Non-pigmented ciliary epithelial cell (primary cell): ENCODE measurements at regions not wholly inside any gene's neighbourhood (a gene's known extent, or its start where the extent isn't known, plus 50 kb on each side); places are given as distances from the start of the nearest gene placed in this dataset.

Experiments
- DNase-seq: peaks from one replicate; pipeline ENCODE4 v3.0.0-alpha.2; 2010; ENCODE audit warnings: low read depth

DNA sequence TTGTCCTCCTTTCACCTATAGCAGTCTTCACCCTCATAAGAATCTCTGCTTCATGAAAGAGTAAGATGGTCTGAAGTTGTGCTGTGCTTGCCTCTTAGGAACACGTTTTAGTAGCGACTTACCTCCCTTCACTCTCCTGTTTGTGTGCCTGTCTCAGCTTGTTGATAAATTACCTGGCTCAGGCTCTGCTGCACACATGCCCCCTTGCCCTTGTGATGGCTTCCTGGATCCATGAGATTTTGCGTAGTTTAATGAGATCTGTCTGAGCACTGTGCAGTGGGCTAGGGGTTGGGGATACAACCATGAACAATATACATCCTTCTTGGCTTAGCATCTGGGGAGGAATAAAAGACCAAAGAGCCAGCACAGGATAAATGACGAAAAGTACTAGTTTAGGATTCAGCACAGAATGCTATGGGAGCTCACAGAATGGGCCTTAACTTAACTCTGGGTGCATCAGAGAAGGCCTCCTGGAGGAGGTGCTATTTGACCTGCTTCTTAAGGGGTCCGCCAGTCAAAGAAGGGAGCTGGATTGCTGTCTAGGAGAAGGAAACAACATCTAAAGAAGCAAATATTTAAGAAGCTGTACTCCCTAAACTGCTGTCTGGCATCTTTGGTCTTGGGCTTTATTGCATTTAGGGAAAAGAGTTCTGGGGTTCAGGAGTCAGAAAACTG, 175.7 kb upstream of the PLXNA2 start:
- DNase-seq = no peak

DNA sequence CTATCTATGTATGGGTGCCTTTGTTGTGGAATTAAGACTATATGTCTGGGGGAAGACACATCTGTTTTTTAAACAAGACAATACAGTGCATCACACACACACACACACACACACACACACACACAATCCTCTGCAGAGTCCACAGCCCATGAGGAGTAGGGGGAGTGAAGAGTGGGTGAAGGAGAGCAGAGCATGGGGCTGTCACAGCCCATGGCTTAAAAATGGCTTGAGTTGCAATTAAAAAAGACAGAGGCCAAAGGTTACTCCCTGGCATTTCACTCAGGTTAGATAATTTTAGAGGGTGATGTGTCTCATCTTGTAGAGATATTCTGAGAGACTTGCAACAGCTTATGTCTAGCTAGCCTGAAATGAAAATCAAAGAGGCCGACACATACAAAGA, 176.5 kb upstream of the PLXNA2 start:
- DNase-seq = no peak

DNA sequence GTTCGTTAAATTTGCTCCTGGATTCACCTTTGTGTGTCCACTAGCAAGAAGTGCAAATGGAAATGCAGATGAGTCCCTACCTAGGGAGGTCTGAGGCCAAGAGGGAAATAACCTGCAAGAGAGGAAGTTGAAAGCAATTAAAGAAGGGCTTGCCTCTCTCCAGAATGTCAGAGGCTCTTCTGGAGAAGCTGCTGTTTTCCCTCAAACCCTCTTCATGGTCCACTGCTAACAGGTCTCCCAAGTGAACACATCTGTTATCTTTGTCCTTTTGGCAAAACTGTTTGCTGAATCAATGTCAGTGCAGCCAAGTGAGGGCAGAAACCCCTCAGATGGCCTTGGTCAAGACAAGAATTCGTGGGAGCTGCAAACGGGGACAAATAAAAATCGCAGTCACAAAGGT, 177.3 kb upstream of the PLXNA2 start:
- no peak for DNase-seq

DNA sequence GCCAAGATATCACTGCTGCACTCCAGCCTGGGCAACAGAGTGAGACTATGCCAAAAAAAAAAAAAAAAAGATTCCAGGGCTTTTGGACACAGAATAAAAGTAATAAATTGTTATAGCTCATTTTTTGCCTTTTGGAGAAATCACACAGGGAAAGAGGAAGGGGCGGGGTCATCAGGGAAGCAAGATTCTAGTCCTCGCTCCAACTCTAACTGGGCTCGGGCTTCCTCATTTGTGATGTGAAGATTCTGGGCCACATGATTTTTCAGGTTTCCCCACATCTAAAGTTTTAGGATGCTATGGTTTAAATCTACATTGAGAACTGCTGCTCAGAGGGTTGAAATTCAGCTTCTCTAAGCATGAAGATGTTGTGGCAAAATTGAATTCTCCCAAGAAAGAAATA, 179.3 kb upstream of the PLXNA2 start:
- DNase-seq = no peak

DNA sequence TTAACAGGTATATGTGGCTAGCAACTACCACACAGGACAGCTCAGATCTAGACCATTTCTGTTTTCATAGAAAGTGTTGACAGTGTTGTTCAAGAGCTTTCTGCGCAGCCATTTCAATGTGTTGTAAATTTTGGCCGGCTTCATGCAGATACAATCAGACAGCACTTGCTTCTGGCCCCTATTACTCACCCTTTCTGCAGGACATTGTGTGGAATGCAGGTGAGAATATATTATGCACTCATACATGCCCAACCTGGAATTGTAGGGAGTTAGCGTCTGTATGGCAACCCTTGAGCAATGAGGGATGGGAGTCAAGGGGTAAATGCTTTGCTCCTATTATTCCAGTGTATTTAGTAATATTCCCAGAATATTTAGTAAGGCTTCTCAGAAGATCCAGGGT, 180.9 kb upstream of the PLXNA2 start:
- no peak for DNase-seq

DNA sequence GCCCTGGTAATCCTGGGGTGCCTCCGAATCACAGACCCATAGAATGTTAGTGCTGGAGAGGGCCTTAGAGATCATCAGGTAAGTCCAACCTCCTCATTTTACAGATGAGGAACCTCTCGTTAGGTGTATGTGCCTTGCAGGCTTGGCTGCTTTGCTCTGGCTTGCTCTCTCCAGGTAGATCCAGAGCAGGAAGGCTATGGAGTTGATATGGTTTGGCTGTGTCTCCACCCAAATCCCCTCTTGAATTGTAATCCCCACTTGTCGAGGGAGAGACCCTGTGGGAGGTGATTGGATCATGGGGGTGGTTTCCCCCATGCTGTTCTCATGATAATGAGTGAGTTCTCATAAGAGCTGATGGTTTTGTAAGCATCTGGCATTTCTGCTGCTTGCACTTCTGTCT, 186.0 kb upstream of the PLXNA2 start:
- no peak for DNase-seq

DNA sequence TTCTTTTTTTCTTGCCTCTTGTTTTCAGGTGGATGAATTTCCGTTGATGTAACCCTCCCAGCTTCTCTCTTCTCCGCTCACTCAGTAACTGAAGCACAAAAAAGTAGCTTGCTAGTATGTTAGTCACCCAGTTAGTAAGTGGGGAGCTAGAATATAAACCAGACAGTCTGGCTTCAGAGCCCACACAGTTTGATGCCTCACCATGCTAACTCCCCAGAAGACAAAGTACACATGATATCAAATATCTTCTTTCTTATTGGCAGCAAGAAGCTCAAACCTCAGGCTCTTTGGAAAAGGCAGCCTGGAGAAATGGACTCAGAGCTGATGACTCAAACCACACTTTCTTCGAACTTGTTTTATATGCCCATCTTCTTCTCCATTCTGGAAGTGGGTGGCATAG, 187.5 kb upstream of the PLXNA2 start:
- peak; percentile 62 for DNase-seq

DNA sequence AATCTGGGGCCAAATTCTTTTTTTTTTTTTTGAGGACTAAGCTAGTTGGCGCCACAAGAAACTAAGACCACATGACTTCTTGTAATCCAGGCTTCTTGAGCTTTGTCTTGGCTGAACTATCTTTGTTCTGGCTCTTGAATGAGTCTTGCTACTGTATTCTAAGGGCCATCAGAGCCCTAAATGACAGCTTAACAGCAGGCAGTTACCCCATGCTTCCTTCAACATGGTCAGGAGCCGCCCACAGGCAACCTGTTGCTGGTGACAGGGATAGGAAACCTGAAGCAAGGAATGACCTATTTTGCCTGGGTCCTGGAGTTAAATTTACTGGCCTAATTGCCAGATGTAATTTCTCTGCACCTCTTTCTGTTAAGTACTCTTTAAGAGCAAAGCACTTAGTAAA, 188.2 kb upstream of the PLXNA2 start:
- no peak for DNase-seq

DNA sequence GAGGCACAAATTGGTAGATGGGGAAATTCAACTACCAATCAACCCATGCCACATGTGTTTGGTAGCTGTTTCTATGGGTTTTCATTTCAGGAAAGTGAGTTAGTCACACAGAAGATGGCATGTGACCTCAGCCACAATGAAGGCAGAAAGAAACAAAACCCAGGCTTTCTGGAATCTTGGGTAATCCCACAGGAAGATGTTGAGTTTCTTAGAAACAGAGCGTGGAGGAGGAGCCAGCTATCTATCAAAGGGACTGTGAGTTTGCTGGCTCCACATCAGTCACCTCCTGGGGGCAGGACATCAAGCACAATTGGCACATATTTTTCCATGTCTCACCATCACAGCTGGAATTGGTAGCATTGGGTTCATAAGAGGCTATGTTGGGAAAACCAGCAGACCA, 188.9 kb upstream of the PLXNA2 start:
- no peak for DNase-seq

DNA sequence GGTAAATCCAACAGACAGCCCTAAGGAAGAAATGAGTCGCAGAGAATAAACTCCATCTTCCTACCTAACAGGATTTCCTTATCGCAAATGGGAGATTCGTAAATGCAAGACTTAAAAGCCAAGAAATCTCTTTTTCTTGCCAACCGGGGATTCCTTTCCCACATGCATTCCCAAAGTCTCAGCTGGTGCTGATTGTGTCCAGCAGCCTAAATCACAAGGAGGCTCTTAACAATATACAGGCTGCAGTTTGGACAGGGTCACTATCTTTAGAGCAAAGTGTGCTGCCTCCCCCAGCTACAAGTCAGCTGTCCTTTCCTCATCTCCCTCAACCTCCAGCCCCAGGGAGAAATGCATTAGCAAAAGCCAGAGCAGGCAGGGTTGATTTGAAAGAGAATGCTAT, 189.8 kb upstream of the PLXNA2 start:
- no peak for DNase-seq

DNA sequence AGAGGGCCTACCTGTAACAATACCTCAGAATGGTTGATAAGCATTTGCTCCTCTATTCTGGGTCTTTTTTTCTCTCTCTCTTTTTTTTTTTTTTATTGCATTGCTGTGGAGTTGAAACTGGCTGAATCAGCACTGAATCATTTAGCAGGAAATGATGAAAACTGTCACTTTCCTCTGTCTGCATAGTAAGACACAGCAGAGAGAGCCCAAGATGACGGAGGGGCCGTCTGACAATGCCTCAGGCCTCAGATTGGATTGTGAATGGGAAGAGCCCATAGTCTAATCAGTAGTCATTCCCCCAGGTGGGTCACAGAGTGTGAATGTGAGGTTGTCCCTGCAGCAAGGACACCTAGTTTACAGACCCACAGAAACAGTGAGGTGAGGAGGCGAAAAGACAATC, 193.2 kb upstream of the PLXNA2 start:
- no peak for DNase-seq

DNA sequence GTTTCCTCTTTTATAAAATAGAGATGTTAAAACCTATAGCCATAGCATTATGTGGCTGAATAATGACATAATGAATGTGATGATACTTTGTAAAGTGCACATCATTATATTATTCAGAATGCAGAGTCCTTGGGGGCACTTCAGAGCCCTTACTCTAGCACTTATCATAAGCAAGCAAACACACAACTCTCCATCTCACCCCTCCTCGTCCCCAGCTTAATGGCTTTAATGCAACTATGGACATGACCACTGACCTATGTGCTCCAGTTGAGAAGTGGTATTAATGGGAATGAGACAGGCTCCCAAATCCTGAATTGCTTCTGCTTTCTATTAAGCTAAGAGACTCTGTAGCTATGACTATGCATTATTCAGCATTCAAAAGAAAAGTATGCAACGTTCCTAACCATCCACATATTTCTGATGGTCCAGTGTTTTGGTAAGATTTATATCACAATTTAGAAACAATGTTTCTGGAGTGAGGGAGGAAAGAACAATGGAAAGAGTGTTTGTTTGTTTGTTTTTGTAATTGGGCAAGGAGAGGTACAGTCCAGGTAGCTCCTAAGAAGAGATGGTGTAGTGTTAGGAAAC, 194.0 kb upstream of the PLXNA2 start:
- DNase-seq = no peak

DNA sequence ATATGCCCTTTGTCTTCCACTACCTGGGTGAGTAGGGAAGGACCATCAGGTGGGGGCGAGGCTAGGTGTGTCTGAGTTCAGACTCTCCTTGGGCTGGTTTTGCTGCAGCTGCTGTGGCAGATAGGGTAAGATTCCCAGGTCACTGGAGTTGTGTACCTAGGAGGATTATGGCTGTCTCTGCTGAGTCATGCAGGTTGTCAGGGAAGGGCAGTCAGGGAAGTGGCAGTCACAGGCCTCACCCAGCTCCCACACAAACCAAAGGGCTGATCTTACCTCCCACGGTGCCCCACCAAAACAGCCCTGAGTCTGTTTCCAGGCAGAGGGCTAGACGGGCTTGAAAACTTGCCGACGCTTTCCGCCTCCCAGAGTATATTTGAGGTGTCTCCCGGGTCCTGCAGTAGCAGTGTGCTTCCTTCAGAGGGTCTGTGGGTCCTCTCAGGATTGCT, 201.6 kb upstream of the PLXNA2 start:
- no peak for DNase-seq

DNA sequence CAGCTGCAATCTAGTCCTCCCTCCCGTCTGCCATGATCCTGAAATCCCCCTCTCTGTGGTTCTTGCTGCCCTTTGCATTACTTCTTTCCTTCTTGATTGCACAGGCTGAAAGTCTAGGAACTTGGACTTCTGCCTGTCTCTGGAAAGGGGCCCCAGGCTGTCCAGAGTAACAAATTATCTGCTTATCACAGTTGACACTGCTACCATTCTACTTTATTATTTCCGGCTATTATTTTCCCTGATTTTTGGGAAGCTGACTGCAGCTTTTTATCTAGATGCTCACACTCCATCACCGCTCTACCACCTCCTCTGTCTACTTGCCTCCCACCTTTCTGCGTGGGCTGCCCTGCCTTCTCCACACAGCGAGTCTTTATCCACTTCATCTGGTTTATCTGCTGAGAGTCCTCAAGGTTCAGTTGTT, 202.1 kb upstream of the PLXNA2 start:
- no peak for DNase-seq

DNA sequence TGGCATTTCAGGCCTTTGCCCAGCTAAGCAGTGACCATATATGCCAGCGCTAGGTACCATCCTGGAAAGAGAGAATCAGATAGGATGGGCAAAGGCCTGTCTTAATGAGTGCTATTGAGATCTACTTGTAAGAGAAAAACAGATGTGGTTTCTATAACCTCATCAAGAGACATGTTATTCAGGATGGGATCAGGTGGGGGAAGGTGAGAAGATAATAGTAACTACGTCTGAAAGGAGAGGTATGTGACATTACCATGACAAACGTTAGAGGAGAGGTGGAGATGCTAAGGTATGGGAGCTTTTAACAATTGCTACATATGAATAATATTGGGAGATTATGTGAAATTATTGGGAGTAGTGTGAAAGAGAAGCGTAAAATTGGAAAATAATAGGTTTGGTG, 204.2 kb upstream of the PLXNA2 start:
- no peak for DNase-seq

DNA sequence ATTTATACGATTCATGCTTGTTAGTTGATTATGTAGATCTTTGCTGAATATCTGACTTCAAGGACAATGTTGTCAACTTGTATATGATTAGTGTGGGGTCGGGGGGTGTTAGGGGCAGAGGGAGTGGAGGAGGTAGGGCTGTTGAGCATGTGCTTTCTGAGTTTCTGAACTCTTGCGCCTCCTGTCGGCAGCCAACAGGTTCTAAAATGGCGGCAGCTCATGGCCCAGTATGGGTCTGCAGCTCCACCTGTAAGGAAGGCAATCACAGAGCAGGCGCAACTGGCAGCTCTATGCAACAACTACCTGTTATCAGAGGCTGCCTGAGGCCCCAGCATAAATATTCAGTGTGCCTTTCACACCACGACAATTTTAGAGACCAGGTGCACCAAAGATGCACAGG, 205.8 kb upstream of the PLXNA2 start:
- DNase-seq = no peak

DNA sequence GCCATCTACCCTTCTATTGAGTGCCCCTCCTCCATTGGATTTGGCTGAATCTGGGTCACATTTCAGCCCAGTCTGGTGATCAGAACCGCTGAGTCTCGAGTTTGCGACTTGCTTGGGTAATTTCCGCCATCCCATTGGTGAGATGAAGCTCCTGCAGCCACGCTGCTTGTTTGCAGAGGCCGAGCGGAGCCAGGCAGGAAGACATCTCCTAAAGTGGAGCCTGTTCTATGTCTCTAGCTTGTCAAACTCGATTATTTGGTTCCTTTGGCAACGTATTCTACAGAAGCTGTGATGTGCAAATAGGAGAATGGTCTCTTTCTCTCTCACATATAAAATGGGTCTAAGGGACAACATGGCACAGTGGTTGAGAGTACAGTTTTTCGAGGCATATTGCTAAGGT, 206.8 kb upstream of the PLXNA2 start:
- DNase-seq = no peak

DNA sequence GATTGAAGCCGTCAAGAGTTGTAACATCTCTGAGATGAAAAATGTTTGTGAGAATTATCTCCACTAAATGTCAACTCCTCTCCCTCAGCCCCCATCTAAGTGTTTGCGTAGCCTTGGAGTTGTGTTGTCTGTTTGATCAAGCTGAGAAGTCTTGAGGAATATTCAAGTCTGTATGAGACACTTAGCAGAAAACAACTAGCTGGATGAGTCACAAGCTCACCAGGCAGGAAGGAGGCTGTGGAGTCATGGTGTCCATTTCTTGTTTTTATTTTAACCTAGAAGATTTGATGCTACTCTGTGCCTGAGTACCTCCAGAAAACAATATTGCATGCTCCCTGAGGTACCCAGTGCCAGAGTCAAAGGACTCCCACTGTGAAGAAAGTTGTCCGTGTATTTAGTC, 211.6 kb upstream of the PLXNA2 start:
- DNase-seq = no peak

DNA sequence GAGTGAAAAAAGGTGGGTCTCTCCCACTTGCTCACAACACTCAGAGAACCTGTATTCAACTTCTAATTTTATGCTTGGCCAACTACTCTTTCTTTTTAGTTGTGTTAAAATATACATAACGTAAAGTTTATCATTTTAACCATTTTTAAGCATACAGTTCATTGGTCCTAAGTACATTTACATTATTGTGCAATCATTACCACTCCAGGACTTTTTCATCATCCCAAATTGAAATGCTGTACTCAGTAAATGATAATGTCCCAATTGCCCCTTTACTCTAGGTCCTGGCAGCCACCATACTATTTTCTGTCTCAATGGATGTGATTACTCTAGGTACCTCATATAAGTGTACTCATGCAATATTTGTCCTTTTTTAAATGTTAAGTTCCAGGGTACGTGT, 212.3 kb upstream of the PLXNA2 start:
- no peak for DNase-seq

DNA sequence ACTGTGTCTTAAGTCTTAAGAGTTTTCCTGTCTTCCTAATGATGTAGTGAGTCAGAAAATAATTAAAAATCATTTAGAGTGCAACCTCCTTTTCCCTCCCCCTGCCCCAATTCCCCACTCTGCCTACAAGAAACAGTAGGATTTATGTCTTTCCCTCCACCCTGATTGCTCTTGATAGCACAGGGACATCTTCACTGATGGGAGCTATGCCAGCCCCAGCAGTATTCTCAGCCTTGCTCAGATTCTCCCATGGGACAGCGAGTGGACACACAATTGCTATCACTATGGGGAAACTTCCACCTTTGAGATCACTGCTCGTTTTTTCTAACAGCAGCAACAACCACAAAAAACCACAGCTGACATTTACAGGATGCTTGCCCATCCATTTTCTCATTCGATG, 216.6 kb upstream of the PLXNA2 start:
- DNase-seq = no peak

DNA sequence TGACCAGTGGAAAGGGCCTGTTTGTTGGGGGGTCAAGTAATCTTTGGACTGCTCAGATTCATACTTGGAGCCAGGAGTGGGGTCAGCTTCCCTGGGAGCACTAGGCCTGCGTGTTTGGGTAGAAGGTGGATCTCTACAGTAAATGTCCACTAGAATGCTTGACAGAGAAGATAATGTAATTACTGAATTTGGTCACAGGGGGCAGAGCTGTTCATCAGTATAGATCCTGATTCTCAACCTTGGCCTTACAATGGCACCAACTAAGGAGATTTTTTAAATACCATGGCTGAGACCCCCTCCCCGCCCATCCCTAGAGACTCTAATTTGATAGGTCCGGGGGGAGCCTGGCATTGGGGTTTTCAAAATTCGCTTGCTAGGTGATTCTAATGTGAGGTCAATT, 217.5 kb upstream of the PLXNA2 start:
- no peak for DNase-seq

DNA sequence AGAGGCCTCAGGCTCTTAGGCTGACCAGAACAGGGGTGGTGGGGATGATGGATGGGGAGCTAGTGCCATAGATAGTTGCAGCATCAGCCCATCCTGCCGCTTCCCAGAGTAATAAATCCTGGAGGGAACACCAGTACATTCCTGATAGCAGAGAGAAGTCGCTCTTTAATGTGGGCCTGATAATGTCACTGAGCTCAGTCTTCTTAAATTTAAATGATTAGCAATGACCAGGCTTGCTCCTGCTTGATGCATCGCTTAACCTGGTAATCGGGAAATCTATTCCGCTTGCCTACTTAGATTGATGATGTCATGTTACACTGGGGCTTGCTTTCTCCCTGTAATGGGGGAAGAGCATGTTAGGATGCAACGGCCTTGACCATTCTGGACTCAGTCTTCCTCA, 218.6 kb upstream of the PLXNA2 start:
- DNase-seq = no peak

DNA sequence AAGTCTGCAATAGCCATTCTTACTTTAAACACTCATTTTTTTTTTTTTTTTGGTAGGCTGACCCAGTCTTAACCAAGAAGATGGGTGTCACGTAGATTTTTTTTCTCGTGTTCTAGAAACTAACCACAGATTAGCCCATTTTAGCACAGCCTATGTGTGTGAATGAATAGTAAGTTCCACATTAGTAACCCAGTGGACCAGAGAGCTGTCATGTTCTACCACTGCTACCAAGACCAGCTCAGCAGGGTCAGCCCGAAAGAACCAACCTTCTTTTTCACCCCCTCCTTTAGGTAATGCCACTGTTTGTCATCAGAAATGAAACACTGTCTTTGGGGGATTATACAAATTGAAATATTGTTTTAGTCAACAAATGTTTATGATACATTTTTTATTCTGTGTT, 221.1 kb upstream of the PLXNA2 start:
- DNase-seq = no peak
